GM23338 (cell line): ENCODE measurements at regions not wholly inside any gene's neighbourhood (a gene's known extent, or its start where the extent isn't known, plus 50 kb on each side); places are given as distances from the start of the nearest gene placed in this dataset.
A peak's percentile ranks its signal among the peaks of the same experiment; 100 is the strongest.

ENCODE experiments used
- ATAC-seq: fragments of 200-7000 bp; cut with Tn5 transposase; 3 replicates; pipeline ENCODE4 v1.9.1; 2020
- DNase-seq: peaks from one replicate; pipeline ENCODE4 v3.0.0-alpha.2; 2015; ENCODE audit warnings: low spot score
- H2AFZ ChIP-seq: fragments of 200-600 bp; sonication (generic); 2 replicates; pipeline ENCODE4 v1.8.0; 2016; ENCODE audit warnings: antibody characterized with exemption, mild to moderate bottlenecking, moderate library complexity
- H3F3A ChIP-seq: fragments of 200-600 bp; sonication (generic); replicated peaks from 2 replicates; pipeline ENCODE4 v1.8.0; 2017; ENCODE audit warnings: antibody characterized with exemption, mixed run types, low read depth
- H3K27ac ChIP-seq: fragments of 200-600 bp; sonication (generic); 2 replicates; pipeline ENCODE4 v1.6.1; 2016; ENCODE audit warnings: low read depth
- H3K27me3 ChIP-seq: fragments of 200-600 bp; sonication (generic); 2 replicates; pipeline ENCODE4 v1.8.0; 2016; ENCODE audit warnings: mild to moderate bottlenecking, mixed run types, moderate library complexity; ENCODE audit not compliant: insufficient read depth
- H3K36me3 ChIP-seq: fragments of 200-600 bp; sonication (generic); 2 replicates; pipeline ENCODE4 v1.8.0; 2016; ENCODE audit warnings: mild to moderate bottlenecking; ENCODE audit not compliant: insufficient read depth
- H3K4me1 ChIP-seq: fragments of 200-600 bp; sonication (generic); 2 replicates; pipeline ENCODE4 v1.8.0; 2016; ENCODE audit warnings: mild to moderate bottlenecking, moderate library complexity; ENCODE audit not compliant: insufficient read depth
- H3K4me2 ChIP-seq: fragments of 200-600 bp; sonication (generic); 2 replicates; pipeline ENCODE4 v1.7.1; 2017; ENCODE audit warnings: mixed run types
- H3K4me3 ChIP-seq: fragments of 200-600 bp; sonication (generic); 2 replicates; pipeline ENCODE4 v1.6.1; 2016; ENCODE audit warnings: mixed run types
- H3K79me2 ChIP-seq: fragments of 200-600 bp; sonication (generic); replicated peaks from 2 replicates; pipeline ENCODE4 v1.8.0; 2017; ENCODE audit warnings: mild to moderate bottlenecking; ENCODE audit not compliant: insufficient read depth
- H3K9me2 ChIP-seq: fragments of 200-600 bp; sonication (generic); 2 replicates; pipeline ENCODE4 v1.8.0; 2017; ENCODE audit not compliant: insufficient read depth
- H4K20me1 ChIP-seq: fragments of 200-600 bp; sonication (generic); replicated peaks from 2 replicates; pipeline ENCODE4 v1.8.0; 2017; ENCODE audit warnings: mild to moderate bottlenecking; ENCODE audit not compliant: insufficient read depth
- H3K27ac Mint-ChIP-seq: 2 replicates; pipeline ENCODE4 v1.8.0; 2020; ENCODE audit warnings: inconsistent platforms, mild to moderate bottlenecking, moderate library complexity, mixed read lengths
- H3K27me3 Mint-ChIP-seq: 3 replicates; pipeline ENCODE4 v1.8.0; 2022; ENCODE audit warnings: low read depth, mild to moderate bottlenecking, moderate library complexity, mixed read lengths, inconsistent platforms; ENCODE audit not compliant: insufficient read depth, poor library complexity
- H3K36me3 Mint-ChIP-seq: 3 replicates; pipeline ENCODE4 v1.8.0; 2021; ENCODE audit warnings: low read depth, mild to moderate bottlenecking, inconsistent platforms, moderate library complexity, mixed read lengths
- H3K4me1 Mint-ChIP-seq: 3 replicates; pipeline ENCODE4 v1.8.0; 2020; ENCODE audit warnings: mild to moderate bottlenecking, inconsistent platforms, mixed read lengths
- H3K4me3 Mint-ChIP-seq: 3 replicates; pipeline ENCODE4 v1.8.0; 2021; ENCODE audit warnings: moderate library complexity, mild to moderate bottlenecking, inconsistent platforms, mixed read lengths
- H3K9me3 Mint-ChIP-seq: 3 replicates; pipeline ENCODE4 v1.8.0; 2020; ENCODE audit warnings: moderate library complexity, mild to moderate bottlenecking, inconsistent platforms, mixed read lengths
- CREB1 ChIP-seq: fragments of 250-450 bp; sonication (Bioruptor Pico); IDR thresholded peaks from 2 replicates; pipeline ENCODE4 v1.5.0; 2020; ENCODE audit warnings: low read depth, mild to moderate bottlenecking, moderate library complexity
- EZH2 ChIP-seq: fragments of 200-600 bp; sonication (generic); IDR thresholded peaks from one replicate; pipeline ENCODE4 v1.8.0; 2017; ENCODE audit warnings: antibody characterized with exemption, mild to moderate bottlenecking, low read depth; ENCODE audit not compliant: unreplicated experiment
- EZH2phosphoT487 ChIP-seq: fragments of 200-600 bp; sonication (generic); IDR thresholded peaks from one replicate; pipeline ENCODE4 v1.8.1; 2018; ENCODE audit warnings: antibody characterized with exemption; ENCODE audit not compliant: unreplicated experiment
- JUNB ChIP-seq: IDR thresholded peaks from one replicate; pipeline ENCODE4 v1.6.1; 2016; ENCODE audit warnings: antibody characterized with exemption; ENCODE audit not compliant: unreplicated experiment
- NANOG ChIP-seq: IDR thresholded peaks from 2 replicates; pipeline ENCODE4 v1.6.1; 2016; ENCODE audit warnings: antibody characterized with exemption, borderline replicate concordance
- POLR2AphosphoS5 ChIP-seq: IDR thresholded peaks from 2 replicates; pipeline ENCODE4 v1.6.1; 2016; ENCODE audit warnings: antibody characterized with exemption, low read depth
- STAT1 ChIP-seq: IDR thresholded peaks from one replicate; pipeline ENCODE4 v1.6.1; 2016; ENCODE audit warnings: antibody characterized with exemption; ENCODE audit not compliant: unreplicated experiment
- ZNF114 ChIP-seq: fragments of 250-450 bp; sonication (Bioruptor Pico); IDR thresholded peaks from 2 replicates; pipeline ENCODE4 v1.5.0; 2020; ENCODE audit warnings: mild to moderate bottlenecking, moderate library complexity
- ZNF331 ChIP-seq: fragments of 250-450 bp; sonication (Bioruptor Pico); IDR thresholded peaks from 2 replicates; pipeline ENCODE4 v1.5.0; 2020; ENCODE audit warnings: low read depth, mild to moderate bottlenecking, moderate library complexity
- TF ChIP-seq, protein P1 (sequence below): IDR thresholded peaks from 2 replicates; pipeline ENCODE4 v1.6.1; 2016; ENCODE audit warnings: antibody characterized with exemption
- TF ChIP-seq, protein P2 (sequence below): fragments of 250-450 bp; sonication (Bioruptor Pico); IDR thresholded peaks from 2 replicates; pipeline ENCODE4 v1.5.0; 2020; ENCODE audit warnings: mild to moderate bottlenecking, moderate library complexity
- TF ChIP-seq, protein P3 (sequence below), 2 experiments: fragments of 200-600 bp in 1 of 2; sonication (generic) in 1 of 2; conservative IDR thresholded peaks; 2 replicates each; pipeline versions ENCODE4 v1.5.1 to v1.6.1; 2016 to 2017; ENCODE audit warnings: antibody characterized with exemption in 2 of 2, low read depth in 2 of 2, mild to moderate bottlenecking in 2 of 2, moderate library complexity in 1 of 2
- TF ChIP-seq, protein P4 (sequence below): IDR thresholded peaks from one replicate; pipeline ENCODE4 v1.6.1; 2018; ENCODE audit warnings: antibody characterized with exemption; ENCODE audit not compliant: unreplicated experiment

DNA sequence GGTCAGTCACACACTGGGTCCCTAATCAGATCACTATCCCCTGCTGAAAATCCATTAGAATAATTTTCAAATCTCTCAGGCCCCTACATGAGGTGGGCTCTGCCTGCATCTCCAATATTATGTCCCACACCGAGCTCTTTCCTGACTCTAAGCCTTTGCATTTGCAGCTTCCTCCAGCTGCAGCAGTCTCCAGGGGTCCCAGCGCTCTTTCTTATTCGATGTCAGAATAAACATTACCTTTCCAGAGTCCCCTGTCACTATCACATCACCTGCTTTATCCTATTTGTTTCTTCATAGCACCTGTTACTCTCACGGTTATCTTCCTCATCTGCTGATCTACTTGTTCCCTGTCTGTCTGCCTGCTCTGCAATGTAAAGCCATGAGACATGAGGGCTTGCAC lies 57.3 kb upstream of the MON1B start:
- H3K27me3 ChIP-seq, result no peaks in the 10 kb centered on the region
- peak overlapping the region; percentile 55; the same call in 1 of the 2 replicates for H3K4me2 ChIP-seq
- H2AFZ ChIP-seq, result no peak overlapping the region
- DNase-seq (peak; percentile 64), ATAC-seq (peak; percentile 71)
- Mint-ChIP-seq H3K4me3 (no peak overlapping the region), H3K36me3 (no peaks in the 10 kb centered on the region), H3K27me3 (peaks cover 4% of the 10 kb centered on the region), H3K9me3 (peaks cover 45% of the 10 kb centered on the region), H3K4me1 (peaks cover 9% of the 10 kb centered on the region), H3K27ac (no peak overlapping the region)
- H3K36me3 ChIP-seq, result no peaks in the 10 kb centered on the region
- H3K79me2 ChIP-seq, result no peaks in the 10 kb centered on the region
- H3F3A ChIP-seq, result no peaks in the 10 kb centered on the region
- no peaks in the 10 kb centered on the region; the same call in 1 of the 2 replicates for H4K20me1 ChIP-seq
- no peak overlapping the region for H3K4me3 ChIP-seq
- H3K27ac ChIP-seq, result no peak overlapping the region
- TF ChIP-seq, protein P1, sequence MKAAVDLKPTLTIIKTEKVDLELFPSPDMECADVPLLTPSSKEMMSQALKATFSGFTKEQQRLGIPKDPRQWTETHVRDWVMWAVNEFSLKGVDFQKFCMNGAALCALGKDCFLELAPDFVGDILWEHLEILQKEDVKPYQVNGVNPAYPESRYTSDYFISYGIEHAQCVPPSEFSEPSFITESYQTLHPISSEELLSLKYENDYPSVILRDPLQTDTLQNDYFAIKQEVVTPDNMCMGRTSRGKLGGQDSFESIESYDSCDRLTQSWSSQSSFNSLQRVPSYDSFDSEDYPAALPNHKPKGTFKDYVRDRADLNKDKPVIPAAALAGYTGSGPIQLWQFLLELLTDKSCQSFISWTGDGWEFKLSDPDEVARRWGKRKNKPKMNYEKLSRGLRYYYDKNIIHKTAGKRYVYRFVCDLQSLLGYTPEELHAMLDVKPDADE, result no peak
- TF ChIP-seq EZH2, result no peak
- no peak for TF ChIP-seq NANOG
- no peak for TF ChIP-seq POLR2AphosphoS5
- TF ChIP-seq EZH2phosphoT487, result no peak
- TF ChIP-seq, protein P2, sequence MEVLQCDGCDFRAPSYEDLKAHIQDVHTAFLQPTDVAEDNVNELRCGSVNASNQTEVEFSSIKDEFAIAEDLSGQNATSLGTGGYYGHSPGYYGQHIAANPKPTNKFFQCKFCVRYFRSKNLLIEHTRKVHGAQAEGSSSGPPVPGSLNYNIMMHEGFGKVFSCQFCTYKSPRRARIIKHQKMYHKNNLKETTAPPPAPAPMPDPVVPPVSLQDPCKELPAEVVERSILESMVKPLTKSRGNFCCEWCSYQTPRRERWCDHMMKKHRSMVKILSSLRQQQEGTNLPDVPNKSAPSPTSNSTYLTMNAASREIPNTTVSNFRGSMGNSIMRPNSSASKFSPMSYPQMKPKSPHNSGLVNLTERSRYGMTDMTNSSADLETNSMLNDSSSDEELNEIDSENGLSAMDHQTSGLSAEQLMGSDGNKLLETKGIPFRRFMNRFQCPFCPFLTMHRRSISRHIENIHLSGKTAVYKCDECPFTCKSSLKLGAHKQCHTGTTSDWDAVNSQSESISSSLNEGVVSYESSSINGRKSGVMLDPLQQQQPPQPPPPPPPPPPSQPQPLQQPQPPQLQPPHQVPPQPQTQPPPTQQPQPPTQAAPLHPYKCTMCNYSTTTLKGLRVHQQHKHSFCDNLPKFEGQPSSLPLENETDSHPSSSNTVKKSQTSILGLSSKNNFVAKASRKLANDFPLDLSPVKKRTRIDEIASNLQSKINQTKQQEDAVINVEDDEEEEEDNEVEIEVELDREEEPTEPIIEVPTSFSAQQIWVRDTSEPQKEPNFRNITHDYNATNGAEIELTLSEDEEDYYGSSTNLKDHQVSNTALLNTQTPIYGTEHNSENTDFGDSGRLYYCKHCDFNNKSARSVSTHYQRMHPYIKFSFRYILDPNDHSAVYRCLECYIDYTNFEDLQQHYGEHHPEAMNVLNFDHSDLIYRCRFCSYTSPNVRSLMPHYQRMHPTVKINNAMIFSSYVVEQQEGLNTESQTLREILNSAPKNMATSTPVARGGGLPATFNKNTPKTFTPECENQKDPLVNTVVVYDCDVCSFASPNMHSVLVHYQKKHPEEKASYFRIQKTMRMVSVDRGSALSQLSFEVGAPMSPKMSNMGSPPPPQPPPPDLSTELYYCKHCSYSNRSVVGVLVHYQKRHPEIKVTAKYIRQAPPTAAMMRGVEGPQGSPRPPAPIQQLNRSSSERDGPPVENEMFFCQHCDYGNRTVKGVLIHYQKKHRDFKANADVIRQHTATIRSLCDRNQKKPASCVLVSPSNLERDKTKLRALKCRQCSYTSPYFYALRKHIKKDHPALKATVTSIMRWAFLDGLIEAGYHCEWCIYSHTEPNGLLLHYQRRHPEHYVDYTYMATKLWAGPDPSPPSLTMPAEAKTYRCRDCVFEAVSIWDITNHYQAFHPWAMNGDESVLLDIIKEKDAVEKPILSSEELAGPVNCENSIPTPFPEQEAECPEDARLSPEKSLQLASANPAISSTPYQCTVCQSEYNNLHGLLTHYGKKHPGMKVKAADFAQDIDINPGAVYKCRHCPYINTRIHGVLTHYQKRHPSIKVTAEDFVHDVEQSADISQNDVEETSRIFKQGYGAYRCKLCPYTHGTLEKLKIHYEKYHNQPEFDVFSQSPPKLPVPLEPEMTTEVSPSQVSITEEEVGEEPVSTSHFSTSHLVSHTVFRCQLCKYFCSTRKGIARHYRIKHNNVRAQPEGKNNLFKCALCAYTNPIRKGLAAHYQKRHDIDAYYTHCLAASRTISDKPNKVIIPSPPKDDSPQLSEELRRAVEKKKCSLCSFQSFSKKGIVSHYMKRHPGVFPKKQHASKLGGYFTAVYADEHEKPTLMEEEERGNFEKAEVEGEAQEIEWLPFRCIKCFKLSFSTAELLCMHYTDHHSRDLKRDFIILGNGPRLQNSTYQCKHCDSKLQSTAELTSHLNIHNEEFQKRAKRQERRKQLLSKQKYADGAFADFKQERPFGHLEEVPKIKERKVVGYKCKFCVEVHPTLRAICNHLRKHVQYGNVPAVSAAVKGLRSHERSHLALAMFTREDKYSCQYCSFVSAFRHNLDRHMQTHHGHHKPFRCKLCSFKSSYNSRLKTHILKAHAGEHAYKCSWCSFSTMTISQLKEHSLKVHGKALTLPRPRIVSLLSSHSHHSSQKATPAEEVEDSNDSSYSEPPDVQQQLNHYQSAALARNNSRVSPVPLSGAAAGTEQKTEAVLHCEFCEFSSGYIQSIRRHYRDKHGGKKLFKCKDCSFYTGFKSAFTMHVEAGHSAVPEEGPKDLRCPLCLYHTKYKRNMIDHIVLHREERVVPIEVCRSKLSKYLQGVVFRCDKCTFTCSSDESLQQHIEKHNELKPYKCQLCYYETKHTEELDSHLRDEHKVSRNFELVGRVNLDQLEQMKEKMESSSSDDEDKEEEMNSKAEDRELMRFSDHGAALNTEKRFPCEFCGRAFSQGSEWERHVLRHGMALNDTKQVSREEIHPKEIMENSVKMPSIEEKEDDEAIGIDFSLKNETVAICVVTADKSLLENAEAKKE (CRISPR knock-in tag), result no peak
- TF ChIP-seq STAT1, result no peak
- TF ChIP-seq ZNF331 (CRISPR knock-in tag), result no peak
- TF ChIP-seq, protein P3, sequence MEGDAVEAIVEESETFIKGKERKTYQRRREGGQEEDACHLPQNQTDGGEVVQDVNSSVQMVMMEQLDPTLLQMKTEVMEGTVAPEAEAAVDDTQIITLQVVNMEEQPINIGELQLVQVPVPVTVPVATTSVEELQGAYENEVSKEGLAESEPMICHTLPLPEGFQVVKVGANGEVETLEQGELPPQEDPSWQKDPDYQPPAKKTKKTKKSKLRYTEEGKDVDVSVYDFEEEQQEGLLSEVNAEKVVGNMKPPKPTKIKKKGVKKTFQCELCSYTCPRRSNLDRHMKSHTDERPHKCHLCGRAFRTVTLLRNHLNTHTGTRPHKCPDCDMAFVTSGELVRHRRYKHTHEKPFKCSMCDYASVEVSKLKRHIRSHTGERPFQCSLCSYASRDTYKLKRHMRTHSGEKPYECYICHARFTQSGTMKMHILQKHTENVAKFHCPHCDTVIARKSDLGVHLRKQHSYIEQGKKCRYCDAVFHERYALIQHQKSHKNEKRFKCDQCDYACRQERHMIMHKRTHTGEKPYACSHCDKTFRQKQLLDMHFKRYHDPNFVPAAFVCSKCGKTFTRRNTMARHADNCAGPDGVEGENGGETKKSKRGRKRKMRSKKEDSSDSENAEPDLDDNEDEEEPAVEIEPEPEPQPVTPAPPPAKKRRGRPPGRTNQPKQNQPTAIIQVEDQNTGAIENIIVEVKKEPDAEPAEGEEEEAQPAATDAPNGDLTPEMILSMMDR (conservative IDR thresholded peaks at IDR 0.05; ENCODE audit: low read depth in 2 of 2), result no peak
- TF ChIP-seq, protein P4, sequence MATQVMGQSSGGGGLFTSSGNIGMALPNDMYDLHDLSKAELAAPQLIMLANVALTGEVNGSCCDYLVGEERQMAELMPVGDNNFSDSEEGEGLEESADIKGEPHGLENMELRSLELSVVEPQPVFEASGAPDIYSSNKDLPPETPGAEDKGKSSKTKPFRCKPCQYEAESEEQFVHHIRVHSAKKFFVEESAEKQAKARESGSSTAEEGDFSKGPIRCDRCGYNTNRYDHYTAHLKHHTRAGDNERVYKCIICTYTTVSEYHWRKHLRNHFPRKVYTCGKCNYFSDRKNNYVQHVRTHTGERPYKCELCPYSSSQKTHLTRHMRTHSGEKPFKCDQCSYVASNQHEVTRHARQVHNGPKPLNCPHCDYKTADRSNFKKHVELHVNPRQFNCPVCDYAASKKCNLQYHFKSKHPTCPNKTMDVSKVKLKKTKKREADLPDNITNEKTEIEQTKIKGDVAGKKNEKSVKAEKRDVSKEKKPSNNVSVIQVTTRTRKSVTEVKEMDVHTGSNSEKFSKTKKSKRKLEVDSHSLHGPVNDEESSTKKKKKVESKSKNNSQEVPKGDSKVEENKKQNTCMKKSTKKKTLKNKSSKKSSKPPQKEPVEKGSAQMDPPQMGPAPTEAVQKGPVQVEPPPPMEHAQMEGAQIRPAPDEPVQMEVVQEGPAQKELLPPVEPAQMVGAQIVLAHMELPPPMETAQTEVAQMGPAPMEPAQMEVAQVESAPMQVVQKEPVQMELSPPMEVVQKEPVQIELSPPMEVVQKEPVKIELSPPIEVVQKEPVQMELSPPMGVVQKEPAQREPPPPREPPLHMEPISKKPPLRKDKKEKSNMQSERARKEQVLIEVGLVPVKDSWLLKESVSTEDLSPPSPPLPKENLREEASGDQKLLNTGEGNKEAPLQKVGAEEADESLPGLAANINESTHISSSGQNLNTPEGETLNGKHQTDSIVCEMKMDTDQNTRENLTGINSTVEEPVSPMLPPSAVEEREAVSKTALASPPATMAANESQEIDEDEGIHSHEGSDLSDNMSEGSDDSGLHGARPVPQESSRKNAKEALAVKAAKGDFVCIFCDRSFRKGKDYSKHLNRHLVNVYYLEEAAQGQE, result no peak
- TF ChIP-seq CREB1, result no peak
- TF ChIP-seq ZNF114, result no peak
- TF ChIP-seq JUNB, result no peak
- H3K9me2 ChIP-seq, result no peaks in the 10 kb centered on the region
- H3K4me1 ChIP-seq, result peaks cover 24% of the 10 kb centered on the region
